NCI-H345 treated with DMSO at 0.1 percent for 48 hours (cell line): ENCODE measurements at regions not wholly inside any gene's neighbourhood (a gene's known extent, or its start where the extent isn't known, plus 50 kb on each side); places are given as distances from the start of the nearest gene placed in this dataset.
"Not testable (repeated sequence)": the region's sequence is repeated elsewhere in the genome, so short reads cannot be mapped to it uniquely, and the experiment has no call there.

Source experiments
- DNase-seq: peaks from one replicate; lab custom pipeline; 2025; ENCODE audit not compliant: unreplicated experiment; lab: John Stamatoyannopoulos, UW

DNA sequence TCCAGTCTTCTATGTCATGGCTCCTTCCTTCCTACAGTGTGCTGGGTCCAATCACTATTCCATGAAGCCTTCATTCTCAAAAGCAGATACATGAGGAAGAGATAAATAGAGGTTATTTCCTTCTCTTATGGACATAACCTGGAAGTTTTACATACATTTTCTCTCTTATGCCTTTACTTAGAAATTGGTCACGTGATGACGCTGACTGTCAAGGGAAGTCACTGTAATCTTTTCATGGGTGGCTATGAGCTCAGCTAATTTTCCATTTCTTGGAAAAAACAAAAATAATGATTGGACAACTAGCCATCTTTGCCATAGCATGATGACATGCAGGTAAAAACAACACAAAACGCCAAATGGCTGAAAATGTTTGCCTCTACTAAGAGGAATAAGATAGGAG is 151.6 kb upstream of the PRSS16 start:
- DNase-seq, result no peak

DNA sequence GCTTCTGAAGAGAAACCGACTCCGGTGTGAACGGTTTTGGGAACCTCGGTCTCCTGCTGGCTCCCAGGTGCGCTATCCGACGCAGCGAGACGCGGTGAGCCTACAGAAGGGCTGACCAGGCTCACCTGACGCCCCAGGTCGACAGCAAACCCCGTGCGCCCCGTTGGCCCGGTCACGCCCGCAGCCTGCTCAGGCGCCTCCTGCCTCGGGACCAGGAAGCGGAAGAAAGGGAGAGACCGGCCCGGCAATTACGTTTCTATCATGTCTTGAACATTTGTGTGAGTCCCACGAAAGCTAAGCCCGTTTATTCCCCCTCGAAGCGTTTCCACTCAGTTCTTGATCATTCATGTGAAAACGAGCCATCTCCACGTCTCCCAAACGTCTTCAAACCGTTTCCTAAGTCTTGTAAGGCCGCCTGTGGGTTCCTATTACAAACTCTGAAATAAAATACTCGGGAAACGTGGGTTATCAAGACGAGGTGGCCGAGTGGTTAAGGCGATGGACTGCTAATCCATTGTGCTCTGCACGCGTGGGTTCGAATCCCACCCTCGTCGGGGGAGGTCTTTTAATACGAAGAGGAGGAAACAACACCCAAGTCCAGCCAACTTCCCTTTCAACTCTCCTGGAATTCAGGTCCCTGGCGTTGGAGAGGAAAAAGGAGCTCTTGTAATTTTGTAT is 150.5 kb upstream of the PRSS16 start:
- no peak for DNase-seq

DNA sequence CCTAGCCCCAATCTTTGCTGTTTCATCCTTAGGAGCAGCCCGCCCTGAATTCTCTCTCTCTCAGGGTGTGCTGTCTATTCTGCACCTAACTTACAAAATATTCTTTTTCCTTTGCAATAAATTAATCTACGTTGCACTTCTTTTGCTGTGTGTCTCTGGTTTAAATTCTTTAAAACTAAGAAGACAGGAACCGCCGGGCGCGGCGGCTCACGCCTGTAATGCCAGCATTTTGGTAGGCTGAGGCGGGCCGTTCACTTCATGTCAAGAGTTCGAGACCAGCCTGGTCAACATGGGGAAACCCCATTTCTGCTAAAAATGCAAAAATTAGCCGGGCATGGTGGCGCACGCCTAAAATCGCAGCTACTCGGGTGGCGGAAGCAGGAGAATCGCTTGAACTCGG is 148.5 kb upstream of the PRSS16 start:
- DNase-seq, result no peak

DNA sequence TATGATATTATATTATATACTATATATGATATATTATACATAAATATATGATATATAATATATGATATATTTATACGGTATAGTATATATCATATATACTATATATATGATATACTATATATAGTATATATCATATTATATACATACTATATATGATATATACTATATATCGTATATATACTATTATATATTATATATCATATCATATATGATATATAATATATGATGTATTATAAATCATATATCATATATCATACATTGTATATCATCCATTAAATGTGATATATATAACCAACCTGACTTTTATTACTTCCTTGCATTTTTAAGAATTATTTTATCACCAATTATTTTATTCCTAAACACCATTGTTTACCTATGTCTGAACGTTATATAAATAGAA is 146.6 kb upstream of the PRSS16 start:
- DNase-seq, result no peak

DNA sequence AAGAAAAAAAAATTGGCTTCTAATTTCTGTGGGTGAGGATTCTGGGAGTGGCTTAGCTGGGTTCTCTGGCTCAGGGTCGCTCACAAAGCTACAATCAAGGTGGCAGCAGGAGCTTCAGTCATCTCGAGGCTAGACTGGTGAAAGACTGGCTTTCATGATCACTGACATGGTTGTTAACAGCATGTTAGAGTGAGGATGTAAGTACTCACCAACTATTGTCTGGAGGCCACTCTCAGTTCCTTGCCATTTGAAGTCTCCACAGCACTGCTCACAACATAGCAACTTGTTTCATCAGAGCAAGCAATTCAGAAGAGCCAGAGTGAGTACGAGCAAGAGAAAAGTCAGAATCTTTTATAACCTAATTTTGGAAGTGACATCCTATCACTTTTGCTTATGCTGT is 145.7 kb upstream of the PRSS16 start:
- DNase-seq, result no peak

DNA sequence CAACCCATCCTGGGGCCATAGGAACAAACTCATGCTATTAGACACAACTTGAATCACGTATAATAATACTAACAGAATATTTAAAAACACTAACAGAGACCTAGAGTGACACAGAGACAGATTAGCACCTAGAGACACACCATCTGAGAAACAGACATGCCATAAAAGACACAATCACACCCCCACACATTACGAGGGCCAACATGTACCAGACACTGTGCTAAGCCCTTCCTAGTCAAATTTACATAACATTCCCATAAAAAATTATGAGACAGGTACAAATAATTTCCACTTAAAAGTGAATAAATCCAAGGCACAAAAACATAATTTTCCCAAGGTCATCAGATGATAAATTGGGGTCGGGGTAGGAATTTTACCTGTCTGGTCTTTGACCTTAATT is 141.1 kb upstream of the PRSS16 start:
- no peak for DNase-seq

DNA sequence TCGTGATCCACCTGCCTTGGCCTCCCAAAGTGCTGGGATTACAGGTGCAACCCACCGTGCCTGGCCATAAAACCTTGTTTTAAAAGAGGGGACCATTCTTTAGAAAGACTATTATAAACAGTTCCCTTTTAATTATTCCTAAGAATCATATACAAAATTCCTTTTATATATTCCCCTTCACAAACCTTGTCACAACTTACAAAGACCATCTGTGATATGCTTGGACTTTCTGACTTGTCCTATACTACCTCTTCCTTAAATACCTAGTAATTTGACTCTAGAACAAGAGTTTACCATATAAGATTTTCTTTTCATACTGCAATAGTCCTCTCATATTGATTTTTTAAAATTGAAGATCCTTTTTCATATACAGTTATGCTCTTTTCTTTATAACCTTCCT is 135.8 kb upstream of the PRSS16 start:
- DNase-seq, result no peak

DNA sequence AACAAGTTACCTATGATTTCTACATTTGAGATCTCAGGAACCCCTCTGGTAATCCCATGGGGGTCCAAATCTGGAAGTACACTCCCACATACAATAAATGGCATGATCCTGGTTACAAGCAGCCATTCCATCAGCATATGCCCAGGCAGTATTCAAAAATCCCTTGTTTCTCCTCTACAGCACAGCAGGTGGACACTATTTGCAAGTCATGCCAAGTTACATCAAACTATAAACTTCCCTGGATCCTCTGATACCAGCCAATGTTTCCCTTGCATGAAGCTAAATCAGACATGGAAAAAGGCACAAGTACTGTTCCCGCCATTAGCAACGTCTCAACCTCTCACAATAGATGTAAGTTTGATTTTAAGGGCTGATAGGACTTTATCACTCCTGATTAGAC is 134.5 kb upstream of the PRSS16 start:
- DNase-seq, result no peak

DNA sequence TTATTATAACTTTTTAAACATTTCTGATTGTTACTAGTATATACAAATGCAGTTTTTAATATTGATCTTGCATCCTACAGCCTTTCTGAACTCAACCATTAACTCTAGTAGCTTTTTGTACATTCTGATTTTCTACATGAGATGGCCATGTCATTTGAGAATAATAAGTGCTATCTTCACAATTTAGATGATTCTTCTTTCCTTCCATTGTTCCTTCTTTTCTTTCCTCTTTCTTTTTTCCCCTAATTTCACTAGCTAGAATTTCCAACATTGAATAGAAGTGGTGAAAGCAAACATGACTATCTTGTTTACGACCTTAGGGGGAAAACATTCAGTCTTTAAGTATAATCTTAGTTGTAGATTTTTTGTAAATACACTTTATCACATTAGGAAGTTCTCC is 128.2 kb upstream of the PRSS16 start:
- DNase-seq, result no peak

DNA sequence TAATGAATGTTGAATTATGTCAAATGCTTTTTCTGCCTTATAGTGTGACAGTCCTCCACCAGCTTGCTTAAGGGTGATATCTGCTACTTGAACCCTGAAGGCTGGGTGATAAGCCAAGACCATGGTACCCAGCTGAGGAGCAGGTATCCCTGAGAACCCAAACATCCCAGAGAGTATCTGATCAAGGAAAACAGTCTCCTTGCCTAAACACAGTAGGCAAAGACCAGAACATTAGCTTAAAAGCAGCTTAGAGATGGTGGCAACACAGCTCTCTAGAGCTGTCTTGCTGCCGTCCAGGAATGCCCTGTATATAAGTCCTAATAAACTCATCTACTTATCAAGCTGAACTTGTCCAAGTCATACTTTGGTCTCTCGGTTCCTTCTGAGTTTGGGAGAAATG is 127.7 kb upstream of the PRSS16 start:
- DNase-seq, result no peak

DNA sequence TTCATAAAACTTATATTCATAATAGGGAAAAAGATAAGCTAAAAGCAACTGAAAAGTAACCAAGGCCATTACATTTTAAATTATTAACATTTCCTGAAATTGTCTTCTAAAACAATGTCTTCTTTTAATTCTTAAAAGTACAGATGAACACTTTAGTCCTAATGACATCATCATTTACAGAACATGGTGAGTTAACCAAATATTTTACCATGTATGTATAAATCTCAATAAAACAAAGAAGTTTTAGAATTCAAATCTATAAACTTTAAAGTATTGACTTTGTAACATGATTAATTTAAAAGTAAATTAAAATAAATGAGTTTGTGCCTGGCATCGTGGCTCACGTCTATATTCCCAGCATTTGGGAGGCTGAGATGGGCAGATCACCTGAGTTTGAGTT is 125.9 kb upstream of the PRSS16 start:
- no peak for DNase-seq

DNA sequence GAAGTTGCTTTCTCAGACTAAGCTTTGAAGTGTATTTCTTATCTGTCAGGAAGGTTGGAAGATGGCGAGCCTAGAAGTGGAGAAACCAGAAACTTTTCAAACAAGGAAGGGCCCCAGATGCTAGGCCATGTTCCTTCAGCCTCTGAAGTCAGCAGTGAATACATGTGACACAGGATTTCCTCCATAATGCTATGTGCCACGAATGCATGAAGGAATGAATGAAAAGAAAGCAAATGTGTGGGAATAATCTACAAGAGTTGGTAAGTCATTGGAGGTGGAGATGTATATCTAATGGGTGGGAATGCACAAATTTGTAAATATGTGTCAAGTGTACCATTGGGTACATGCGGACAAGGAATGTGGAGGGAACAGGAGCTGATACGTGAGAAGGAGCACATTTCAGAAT is 123.2 kb upstream of the PRSS16 start:
- DNase-seq, result no peak

DNA sequence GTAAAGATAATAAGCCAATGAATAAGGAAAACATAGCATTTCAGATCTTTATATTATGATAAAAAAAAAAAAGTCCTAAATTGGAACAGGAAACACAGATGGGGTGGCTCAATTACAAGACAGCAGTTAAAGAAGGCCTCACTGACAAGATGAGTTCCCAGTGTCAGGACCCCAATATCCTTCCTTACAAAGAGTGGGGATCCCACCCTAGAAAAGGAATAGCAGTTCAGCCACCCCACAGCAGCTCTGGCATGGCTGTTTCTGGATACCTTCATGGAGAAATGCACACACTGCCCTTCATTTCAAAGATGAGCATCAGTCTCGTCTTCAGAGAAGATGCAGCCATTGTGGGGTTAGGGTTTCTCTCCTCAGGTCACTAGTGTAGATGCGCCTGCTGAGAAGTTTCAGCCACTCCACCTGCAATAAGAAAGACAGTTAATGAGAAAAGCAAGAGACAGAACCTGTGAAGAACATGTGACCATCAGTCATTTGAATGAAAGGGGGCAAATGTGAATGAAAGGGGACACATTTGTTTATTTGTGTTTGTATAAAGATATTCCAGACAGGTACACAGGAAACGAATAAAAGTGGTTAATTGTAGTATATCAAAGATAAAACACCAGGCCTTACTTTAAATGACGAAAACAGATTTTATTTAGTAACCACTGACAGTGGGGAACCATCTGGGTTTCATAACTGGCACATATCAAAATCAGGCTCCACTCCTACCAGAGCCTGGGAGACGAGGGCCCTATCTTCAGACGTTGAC is 121.3 kb upstream of the PRSS16 start:
- no peak for DNase-seq

DNA sequence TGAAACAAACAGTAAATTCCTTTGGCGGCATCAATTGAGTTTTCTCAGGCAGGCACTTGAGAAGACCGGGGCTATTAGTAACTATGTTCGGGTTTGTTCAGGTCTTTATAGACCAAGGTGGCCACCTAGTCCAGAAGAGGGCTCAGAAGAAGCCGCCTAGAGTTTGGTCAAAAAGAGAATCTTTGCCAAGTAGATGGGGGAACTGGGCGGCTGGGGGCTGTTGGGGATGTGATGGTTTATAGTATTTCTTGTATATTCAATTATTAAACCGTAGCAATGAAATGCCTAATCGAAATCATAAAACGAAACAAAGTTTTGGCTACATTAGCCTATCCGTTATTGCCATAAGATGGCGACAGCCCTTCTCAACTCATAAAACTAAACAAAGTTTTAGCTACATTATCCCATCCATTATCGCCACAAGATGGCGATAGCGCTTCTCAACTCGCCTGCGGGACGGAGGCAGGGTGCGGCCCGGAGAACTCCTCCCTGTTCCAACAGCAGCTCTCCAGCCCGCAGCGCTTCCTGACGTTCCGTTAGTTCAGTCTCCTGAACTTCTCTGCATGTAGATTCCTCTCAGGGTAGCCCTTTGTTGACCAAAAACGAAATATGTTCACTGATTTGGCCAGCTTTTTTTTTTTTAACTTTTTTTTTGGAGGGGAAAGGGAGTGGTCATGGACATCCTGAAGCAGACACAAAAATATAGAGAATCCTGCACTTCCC is 120.5 kb upstream of the PRSS16 start:
- peak; percentile 47 for DNase-seq

DNA sequence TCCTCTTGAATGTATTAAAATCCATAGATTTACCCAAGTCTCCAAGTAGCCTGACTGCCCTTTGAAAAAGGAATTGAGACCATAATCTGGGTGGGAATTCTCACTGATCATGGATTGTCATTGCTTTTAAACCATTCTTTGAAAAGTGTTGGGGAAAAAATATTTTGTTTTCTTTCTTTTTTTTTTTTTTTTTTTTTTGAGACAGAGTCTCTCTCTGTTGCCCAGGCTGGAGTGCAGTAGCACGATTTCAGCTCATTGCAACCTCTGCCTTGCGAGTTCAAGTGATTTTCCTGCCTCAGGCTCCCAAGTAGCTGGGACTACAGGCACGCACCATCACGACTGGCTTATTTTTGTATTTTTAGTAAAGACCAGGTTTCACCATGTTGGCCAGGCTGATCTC is 119.6 kb upstream of the PRSS16 start:
- not testable (repeated sequence) for DNase-seq

DNA sequence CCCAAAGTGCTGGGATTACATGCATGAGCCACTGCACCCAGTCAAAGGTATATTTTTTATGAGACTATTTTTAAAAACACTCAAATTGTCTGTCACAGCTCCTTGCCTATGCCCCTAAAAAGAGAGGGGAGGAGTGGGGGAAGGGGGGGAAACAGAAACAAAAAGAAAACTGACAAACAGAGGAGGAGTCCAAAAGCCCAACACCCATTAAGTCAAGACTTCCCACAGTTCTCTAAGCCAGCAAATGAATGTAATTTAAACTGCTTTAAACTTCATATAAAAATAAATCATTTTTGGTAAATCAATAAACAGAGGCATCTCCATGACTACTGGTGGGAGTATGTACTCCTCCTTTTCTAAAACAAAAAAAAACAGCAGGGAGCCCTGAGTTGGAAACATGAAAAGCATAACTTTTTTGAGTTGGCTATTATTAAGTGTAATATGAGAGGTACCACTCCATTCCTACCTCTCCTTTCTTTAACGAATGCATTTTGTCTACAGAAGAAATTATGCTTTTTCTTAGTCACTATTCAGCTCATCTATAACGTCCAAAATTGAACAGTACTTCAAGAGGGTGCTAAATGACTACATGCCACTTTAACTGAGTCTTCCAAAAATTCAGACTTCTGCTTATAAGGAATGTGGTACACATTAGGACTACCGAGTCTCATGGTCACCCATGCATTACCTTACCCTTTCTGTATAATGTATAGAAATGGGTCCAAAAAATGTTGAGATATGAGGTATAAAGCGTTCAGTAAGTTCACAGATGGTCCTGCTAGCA is 119.0 kb upstream of the PRSS16 start:
- DNase-seq, result no peak

DNA sequence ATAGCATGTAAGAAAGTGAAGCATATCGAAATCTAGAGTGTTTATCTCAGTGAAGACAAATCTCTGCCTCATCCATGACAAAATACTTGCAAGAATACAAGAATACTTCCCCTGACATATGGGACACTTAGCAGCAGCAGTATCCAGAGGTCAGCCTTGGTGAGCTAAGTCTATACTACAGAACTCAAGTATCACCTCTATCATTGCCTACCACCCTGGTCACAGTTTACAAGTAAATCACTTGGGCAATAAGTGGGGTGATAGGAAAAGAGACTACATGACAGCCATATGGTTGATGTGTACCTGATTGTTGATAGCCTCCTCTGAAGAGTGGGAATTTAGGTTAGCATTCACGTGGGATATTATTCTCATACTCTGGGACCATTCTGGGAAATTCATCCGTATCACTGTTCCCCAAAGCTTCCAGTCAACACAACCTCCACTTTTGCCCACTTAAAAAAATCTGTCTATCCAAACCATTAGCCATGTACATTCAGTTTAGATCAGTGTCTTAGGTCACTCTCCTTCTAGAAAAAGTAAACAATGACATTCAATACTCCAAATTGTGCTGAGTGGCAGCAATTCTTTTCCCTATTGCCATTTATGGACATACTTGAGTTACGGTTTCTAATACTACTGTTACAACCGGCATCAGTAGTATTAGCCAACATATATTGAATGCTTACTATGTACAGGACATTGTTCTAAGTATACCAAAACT is 118.2 kb upstream of the PRSS16 start:
- no peak for DNase-seq

DNA sequence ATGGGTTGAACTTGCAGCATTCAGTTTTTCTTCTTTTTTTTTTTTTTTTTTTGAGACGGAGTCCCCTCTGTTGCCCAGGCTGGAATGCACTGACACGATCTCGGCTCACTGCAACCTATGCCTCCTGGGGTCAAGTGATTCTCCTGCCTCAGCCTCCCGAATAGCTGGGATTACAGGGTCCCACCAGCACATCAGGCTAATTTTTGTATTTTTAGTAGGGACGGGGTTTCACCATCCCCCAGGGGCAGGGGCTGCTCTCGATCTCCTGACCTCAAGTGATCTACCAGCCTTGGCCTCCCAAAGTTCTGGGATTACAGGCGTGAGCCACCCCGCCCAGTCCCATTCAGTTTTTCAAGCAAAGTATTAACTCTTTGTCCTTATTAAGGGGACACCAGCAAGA is 117.6 kb upstream of the PRSS16 start:
- DNase-seq, result no peak

DNA sequence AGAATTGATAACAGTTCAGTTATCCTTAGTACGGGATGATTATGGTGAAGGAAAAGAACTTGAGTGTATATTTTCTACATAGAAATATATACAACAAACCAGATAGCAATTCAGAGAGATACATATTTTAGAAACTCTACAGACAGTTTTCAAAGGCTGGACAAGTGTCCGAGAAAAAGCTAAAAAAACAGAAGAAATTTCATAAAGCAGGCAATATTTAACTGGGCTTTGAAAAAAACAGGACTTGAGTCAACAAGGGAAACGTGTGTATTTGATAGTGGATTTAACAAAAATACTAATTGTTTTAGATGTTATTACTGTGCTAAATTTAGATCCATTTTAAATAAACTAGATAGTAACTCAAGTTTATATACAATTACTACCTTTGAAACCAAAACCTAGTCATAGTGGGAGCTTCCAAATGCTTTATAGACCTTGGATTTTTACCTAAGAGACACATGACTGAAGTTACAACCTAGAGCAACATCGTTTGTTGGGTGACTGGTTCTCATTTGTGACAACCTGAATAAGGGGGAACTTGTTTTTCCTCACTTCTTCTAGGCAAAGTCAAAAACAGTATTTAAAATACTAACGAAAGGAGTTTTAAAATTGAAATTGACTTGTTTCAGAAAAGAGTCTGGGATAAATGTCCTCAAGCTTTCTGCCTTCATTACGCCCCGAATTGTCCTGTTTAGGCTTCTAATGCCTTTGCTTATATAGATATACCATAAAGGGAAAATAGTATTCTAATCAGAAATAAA is 116.7 kb upstream of the PRSS16 start:
- DNase-seq, result no peak

DNA sequence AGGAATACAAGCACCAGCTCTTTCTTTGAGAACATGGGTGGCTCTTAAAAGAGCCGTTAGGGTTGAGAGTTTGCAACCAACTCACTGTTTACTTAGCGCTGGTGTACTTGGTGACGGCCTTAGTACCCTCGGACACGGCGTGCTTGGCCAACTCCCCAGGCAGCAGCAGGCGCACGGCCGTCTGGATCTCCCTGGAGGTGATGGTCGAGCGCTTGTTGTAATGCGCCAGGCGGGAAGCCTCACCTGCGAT is 115.3 kb upstream of the PRSS16 start:
- DNase-seq, result not testable (repeated sequence)
